HG02610 (cell line): ENCODE measurements at regions not wholly inside any gene's neighbourhood (a gene's known extent, or its start where the extent isn't known, plus 50 kb on each side); places are given as distances from the start of the nearest gene placed in this dataset.
"Not testable (repeated sequence)": the region's sequence is repeated elsewhere in the genome, so short reads cannot be mapped to it uniquely, and the experiment has no call there.

Source experiments
- ATAC-seq: cut with Tn5 transposase; IDR thresholded peaks from one replicate; pipeline ENCODE4 v1.9.1; 2021; ENCODE audit warnings: mild to moderate bottlenecking, moderate library complexity; ENCODE audit not compliant: unreplicated experiment

DNA sequence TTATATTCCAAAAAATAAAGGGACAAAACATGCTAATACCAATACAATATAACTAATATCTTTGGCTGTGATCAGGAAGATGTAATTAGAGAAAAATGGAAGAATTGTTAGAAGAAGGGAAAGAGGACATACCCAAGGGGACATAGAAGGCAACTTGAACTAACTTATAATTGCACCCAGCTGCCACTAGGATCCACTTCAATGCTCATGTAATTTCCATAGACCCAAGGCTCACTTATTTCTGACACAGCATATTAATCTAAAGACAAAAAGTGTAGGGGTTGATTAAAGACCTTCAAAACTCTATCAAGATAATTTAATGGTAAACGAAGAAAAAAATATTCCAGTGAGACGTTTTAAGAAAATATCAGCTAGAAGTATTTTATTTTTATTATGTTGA, 396.0 kb upstream of the ADGRB3 start:
- no peak for ATAC-seq

- peak; percentile 78 for ATAC-seq
These were observed 396.9 kb upstream of the ADGRB3 start for GRCh38 chr6:68238097-68238601.

- ATAC-seq, result no peak
These were observed 397.9 kb upstream of the ADGRB3 start for GRCh38 chr6:68237205-68237604.

GRCh38 chr6:68235326-68235784, 399.7 kb upstream of the ADGRB3 start:
- no peak for ATAC-seq

DNA sequence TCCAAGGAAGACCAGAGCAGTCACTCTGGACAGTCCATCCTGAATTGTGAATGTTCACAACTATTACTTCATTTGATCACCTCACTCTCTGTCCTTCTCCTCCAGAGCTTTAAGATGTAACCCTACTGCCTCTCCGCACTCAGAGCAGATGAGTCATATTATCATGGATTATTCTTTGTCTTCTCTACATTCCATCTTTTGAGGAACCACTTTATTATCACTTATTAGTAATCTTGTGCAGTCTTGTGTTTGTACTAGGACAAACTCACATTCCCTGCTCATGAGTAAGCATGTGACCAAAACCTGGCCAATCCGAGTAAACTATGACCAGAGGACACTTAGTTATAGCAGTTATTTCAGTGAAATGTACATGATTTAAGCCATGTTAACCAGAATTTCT, 401.5 kb upstream of the ADGRB3 start:
- no peak for ATAC-seq

DNA sequence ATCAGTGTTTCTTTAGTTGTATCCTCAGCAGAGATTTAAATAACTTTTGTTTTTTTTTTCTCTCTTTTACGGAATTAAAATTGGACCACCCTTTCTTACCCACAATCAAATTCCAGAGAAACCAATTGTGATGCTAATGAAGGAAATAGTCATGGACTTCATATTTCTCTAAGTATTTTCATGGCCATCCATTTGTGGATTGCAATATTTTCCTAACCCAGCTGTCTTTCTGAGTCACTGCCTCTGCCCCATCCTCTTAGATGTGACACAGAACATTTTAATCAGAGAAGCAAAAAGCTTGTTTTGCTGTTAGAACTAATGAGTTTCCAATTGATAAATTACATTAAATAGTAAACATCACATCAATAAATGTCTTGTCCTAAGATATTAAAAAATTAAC, 405.5 kb upstream of the ADGRB3 start:
- ATAC-seq, result no peak

DNA sequence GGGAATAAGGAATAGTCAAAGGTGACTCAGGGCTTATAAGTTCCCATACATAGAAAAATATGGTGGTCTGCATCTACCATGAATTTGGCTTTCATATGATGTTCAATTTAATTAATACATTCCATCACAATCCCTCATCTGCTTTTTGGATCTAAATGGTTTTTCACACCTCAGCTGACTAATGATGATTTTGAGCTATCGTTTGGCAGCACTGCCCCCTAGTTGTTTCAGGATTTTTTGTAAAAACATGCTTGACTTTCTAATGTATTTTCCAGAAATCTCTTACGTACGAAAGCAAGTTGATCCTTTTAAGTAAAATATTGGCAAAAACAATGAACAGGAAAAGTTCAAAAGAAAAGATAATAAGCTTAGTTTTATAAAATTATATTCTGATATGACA, 408.6 kb upstream of the ADGRB3 start:
- no peak for ATAC-seq

GRCh38 chr6:68225729-68226128, 409.4 kb upstream of the ADGRB3 start:
- ATAC-seq, result no peak

DNA sequence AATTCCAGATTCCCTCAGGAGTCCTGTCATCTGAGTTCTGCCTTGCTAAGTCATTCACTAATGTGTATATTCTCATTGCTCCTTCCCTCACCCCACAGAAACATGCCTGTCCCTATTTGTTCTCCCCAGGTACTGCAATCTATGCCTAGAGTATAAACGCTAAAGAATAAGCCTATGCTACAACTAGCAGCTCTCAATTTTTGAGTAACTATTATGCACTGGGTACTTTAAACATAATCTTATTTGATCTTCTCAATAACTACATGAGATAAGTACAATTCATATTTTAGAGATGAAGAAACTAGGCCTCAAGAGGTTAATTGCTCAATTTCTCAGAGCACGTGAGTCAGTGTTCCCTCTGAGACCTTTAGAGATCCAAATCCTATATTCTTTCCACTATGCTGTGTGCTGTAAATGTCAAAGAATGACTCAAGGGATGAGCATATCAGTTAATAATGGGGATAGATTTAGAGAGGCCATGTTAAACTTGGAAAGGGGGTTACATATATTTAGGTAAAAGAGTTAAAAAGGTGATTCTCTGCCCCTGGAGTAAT, 423.8 kb upstream of the ADGRB3 start:
- no peak for ATAC-seq

GRCh38 chr6:68207612-68208011, 427.5 kb upstream of the ADGRB3 start:
- not testable (repeated sequence) for ATAC-seq

- no peak for ATAC-seq
These were observed 434.2 kb upstream of the ADGRB3 start for GRCh38 chr6:68200929-68201328.

DNA sequence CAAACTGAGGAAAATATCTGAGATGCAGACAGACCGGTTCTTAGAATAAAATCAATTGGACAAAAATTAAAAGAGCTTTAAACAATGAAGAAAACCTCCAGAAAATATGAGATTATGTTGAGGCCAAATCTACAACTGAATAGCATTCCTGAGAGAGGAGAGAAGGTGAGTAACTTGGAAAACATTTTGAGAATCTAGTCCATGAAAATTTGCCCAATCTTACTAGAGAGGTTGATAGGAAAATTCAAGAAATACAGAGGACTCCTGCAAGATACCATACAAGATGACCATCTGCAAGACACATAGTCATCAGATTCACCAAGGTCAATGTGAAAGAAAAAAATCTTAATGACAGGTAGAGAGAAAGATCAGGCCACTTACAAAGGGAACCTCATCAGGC, 437.7 kb upstream of the ADGRB3 start:
- ATAC-seq, result no peak

- no peak for ATAC-seq
These were observed 438.4 kb upstream of the ADGRB3 start for GRCh38 chr6:68196645-68197044.

GRCh38 chr6:68195753-68196152, 439.3 kb upstream of the ADGRB3 start:
- ATAC-seq, result not testable (repeated sequence)

GRCh38 chr6:68194846-68195478, 440.1 kb upstream of the ADGRB3 start:
- ATAC-seq, result no peak

DNA sequence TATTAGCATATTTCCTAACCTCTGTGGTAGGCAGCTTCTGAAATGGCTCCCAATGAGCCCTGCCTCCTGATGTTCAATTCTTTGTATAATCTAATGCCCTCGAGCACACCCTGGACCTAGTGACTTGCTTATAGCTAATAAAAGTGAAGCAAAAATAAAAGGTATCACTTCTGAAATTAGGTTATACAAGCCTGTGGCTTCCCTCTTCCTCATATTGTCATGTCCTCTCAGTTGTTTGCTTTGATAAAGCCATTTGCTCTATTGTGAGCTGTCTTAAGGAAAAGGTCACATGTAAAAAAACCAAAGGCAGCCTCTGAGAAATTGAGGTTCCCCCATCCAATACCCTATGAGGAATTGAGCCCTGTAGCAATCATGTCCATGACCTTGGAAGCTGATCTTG, 442.1 kb upstream of the ADGRB3 start:
- ATAC-seq, result no peak

GRCh38 chr6:68189217-68189815, 445.8 kb upstream of the ADGRB3 start:
- no peak for ATAC-seq

GRCh38 chr6:68186870-68187269, 448.2 kb upstream of the ADGRB3 start:
- no peak for ATAC-seq

GRCh38 chr6:68182386-68182785, 452.7 kb upstream of the ADGRB3 start:
- no peak for ATAC-seq

- not testable (repeated sequence) for ATAC-seq
These were observed 454.1 kb upstream of the ADGRB3 start for GRCh38 chr6:68181027-68181426.

GRCh38 chr6:68173616-68174015, 461.5 kb upstream of the ADGRB3 start:
- no peak for ATAC-seq

- no peak for ATAC-seq
These were observed 465.2 kb upstream of the ADGRB3 start for GRCh38 chr6:68169922-68170321.
